ENCODE measurements at regions not wholly inside any gene's neighbourhood (a gene's known extent, or its start where the extent isn't known, plus 50 kb on each side); places are given as distances from the start of the nearest gene placed in this dataset.

DNA sequence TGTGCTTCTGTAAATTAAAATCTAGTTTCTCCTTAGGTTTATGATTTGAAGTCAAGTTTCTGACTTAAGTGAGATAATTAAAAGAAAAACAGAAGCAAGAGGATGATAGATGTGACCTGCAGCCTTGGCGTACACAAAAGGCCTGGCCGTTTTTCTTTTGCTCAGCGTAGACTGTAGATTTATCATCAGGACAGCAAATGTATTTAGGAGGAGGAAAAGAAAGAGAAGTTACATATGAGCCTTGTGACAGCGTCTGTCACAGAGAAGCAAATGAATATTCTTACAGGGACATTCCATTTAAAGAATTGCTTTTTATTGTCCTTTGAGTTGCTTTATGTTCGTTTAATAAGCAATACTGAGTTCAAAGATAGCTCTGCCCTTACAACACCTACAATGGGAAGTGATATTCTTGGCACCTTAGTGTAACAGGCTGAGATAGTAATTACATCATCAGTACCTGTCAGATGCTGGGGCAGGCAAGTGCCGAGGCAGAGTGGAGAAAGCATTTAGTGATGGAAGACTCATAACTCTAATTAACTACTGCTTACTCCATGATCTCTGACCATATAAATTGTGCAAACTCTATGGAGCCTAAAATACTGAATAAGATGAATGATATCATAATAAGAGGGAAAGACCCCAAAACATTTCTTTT is 311.5 kb downstream of the MFSD1 start:
- no peaks in the 10 kb centered on the region; the same call in 1 of the 2 replicates for H3K27me3 ChIP-seq (replicated peaks; ENCODE audit: control insufficient read depth, insufficient read depth, low read length)
- H3K9me3 Mint-ChIP-seq (ENCODE audit: unreplicated experiment) = no peaks in the 10 kb centered on the region
- POLR2A ChIA-PET = no interaction called here

GRCh38 chr3:159114582-159114981 is 312.7 kb downstream of the MFSD1 start:
- DNase-seq = no peak

More for the DNA sequence above, 311.5 kb downstream of the MFSD1 start:
- Mint-ChIP-seq H3K4me1 (ENCODE audit: low read depth, unreplicated experiment) (no peaks in the 10 kb centered on the region), H3K27ac (ENCODE audit: unreplicated experiment) (no peak overlapping the region), H3K4me3 (ENCODE audit: unreplicated experiment) (no peak overlapping the region), H3K36me3 (ENCODE audit: insufficient read depth, unreplicated experiment) (no peaks in the 10 kb centered on the region), H3K27me3 (ENCODE audit: insufficient read depth, unreplicated experiment) (peaks cover 8% of the 10 kb centered on the region)
- no peak for DNase-seq
- Histone ChIP-seq H3K4me3 (ENCODE audit: low read depth, low read length) (no peak overlapping the region), H3K9me3 (no peaks in the 10 kb centered on the region), H3K4me1 (no peaks in the 10 kb centered on the region), H3K36me3 (ENCODE audit: control insufficient read depth, insufficient read depth, low read length) (no peaks in the 10 kb centered on the region)
- CTCF ChIA-PET = no interaction called here
- no TSS peak for BruUV-seq (replicated peaks)
- intact Hi-C loops (cut with micrococcal nuclease; ENCODE audit: unreplicated experiment) = no loop called here
- TF ChIP-seq, protein P1, sequence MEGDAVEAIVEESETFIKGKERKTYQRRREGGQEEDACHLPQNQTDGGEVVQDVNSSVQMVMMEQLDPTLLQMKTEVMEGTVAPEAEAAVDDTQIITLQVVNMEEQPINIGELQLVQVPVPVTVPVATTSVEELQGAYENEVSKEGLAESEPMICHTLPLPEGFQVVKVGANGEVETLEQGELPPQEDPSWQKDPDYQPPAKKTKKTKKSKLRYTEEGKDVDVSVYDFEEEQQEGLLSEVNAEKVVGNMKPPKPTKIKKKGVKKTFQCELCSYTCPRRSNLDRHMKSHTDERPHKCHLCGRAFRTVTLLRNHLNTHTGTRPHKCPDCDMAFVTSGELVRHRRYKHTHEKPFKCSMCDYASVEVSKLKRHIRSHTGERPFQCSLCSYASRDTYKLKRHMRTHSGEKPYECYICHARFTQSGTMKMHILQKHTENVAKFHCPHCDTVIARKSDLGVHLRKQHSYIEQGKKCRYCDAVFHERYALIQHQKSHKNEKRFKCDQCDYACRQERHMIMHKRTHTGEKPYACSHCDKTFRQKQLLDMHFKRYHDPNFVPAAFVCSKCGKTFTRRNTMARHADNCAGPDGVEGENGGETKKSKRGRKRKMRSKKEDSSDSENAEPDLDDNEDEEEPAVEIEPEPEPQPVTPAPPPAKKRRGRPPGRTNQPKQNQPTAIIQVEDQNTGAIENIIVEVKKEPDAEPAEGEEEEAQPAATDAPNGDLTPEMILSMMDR (IDR thresholded peaks at IDR 0.05; ENCODE audit: insufficient read depth in 1 of 2, low read depth in 1 of 2, low read length in 1 of 2, severe bottlenecking in 1 of 2, unreplicated experiment in 1 of 2) = no peak

DNA sequence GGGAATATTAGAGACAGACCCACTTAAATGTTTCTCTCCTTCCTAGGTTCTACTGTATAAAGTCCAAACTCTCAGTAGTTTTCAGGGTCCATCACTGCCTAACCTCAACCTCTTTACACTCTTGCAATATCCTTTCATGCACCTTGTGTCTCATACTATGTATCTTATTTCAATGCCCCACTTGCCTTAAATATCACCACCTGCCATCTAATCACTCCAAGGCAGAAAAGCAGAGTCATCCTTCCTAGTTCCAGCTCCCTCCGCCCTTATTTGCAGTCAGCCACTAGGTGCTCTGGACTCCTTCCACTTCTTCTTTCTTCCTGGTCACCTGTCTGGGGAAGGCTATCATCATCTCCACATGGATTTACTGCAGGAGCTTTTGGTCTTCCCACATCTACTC is 322.0 kb downstream of the MFSD1 start:
- TF ChIP-seq, protein P1 (IDR thresholded peaks at IDR 0.05; ENCODE audit: insufficient read depth in 1 of 2, low read depth in 1 of 2, low read length in 1 of 2, severe bottlenecking in 1 of 2, unreplicated experiment in 1 of 2) = no peak

More at GRCh38 chr3:159114582-159114981, 312.7 kb downstream of the MFSD1 start:
- H3K36me3 ChIP-seq (ENCODE audit: control insufficient read depth, insufficient read depth, low read length) = no peaks in the 10 kb centered on the region
- H3K9me3 ChIP-seq = no peaks in the 10 kb centered on the region
- POLR2A ChIA-PET = no interaction called here
- no peak overlapping the region for H3K4me3 Mint-ChIP-seq (ENCODE audit: unreplicated experiment)
- CTCF ChIA-PET = no interaction called here
- H3K4me3 ChIP-seq (ENCODE audit: low read depth, low read length) = no peak overlapping the region
- BruUV-seq (replicated peaks) = no TSS peak
- H3K27me3 Mint-ChIP-seq (ENCODE audit: insufficient read depth, unreplicated experiment) = peaks cover 8% of the 10 kb centered on the region
- H3K27me3 ChIP-seq (replicated peaks; ENCODE audit: control insufficient read depth, insufficient read depth, low read length) = no peaks in the 10 kb centered on the region; the same call in 1 of the 2 replicates
- H3K4me1 ChIP-seq = no peaks in the 10 kb centered on the region
- no peaks in the 10 kb centered on the region for H3K9me3 Mint-ChIP-seq (ENCODE audit: unreplicated experiment)
- TF ChIP-seq, protein P1 (IDR thresholded peaks at IDR 0.05; ENCODE audit: insufficient read depth in 1 of 2, low read depth in 1 of 2, low read length in 1 of 2, severe bottlenecking in 1 of 2, unreplicated experiment in 1 of 2) = no peak
- no peak overlapping the region for H3K27ac Mint-ChIP-seq (ENCODE audit: unreplicated experiment)
- intact Hi-C loops (cut with micrococcal nuclease; ENCODE audit: unreplicated experiment) = no loop called here
- H3K4me1 Mint-ChIP-seq (ENCODE audit: low read depth, unreplicated experiment) = no peaks in the 10 kb centered on the region
- H3K36me3 Mint-ChIP-seq (ENCODE audit: insufficient read depth, unreplicated experiment) = no peaks in the 10 kb centered on the region

More for the DNA sequence above, 322.0 kb downstream of the MFSD1 start:
- Mint-ChIP-seq H3K27ac (ENCODE audit: unreplicated experiment) (no peak overlapping the region), H3K4me1 (ENCODE audit: low read depth, unreplicated experiment) (no peaks in the 10 kb centered on the region), H3K9me3 (ENCODE audit: unreplicated experiment) (no peaks in the 10 kb centered on the region), H3K4me3 (ENCODE audit: unreplicated experiment) (no peak overlapping the region), H3K36me3 (ENCODE audit: insufficient read depth, unreplicated experiment) (no peaks in the 10 kb centered on the region), H3K27me3 (ENCODE audit: insufficient read depth, unreplicated experiment) (peaks cover 8% of the 10 kb centered on the region)
- DNase-seq = no peak
- Histone ChIP-seq H3K27me3 (replicated peaks; ENCODE audit: control insufficient read depth, insufficient read depth, low read length) (no peaks in the 10 kb centered on the region), H3K9me3 (no peaks in the 10 kb centered on the region), H3K4me3 (ENCODE audit: low read depth, low read length) (no peak overlapping the region), H3K4me1 (no peaks in the 10 kb centered on the region), H3K36me3 (ENCODE audit: control insufficient read depth, insufficient read depth, low read length) (no peaks in the 10 kb centered on the region)
- intact Hi-C loops (cut with micrococcal nuclease; ENCODE audit: unreplicated experiment) = no loop called here
- CTCF ChIA-PET = no interaction called here
- BruUV-seq (replicated peaks) = no TSS peak
- POLR2A ChIA-PET = no interaction called here
